Cardiac septum (tissue), 1 donor: ENCODE measurements at regions not wholly inside any gene's neighbourhood (a gene's known extent, or its start where the extent isn't known, plus 50 kb on each side); places are given as distances from the start of the nearest gene placed in this dataset.

Source experiments
- DNase-seq: peaks from one replicate; pipeline ENCODE4 v3.0.0-alpha.2; 2020; ENCODE audit warnings: low spot score
- intact Hi-C: fragments of 100-400 bp; cut with DNase I; formaldehyde crosslinking; loops from one replicate; pipeline ENCODE4 v1.14.0; 2022
- donor health status: DM: no; HTN: no; CAD: no.

- intact Hi-C loops = loop anchor here (2.0 kb wide), 1 partner anchor 95 kb away; no protein-coding TSS in a partner anchor
- DNase-seq = no peak
Observed at GRCh38 chr3:150253622-150254021, 154.5 kb upstream of the TSC22D2 start.

- no peak for DNase-seq
- intact Hi-C loops = no loop called here
Observed at GRCh38 chr3:150252462-150252861, 155.6 kb upstream of the TSC22D2 start.

GRCh38 chr3:150251187-150252062, 156.7 kb upstream of the TSC22D2 start:
- DNase-seq = no peak
- intact Hi-C loops = no loop called here

GRCh38 chr3:150249779-150250470, 158.2 kb upstream of the TSC22D2 start:
- DNase-seq = no peak
- intact Hi-C loops = no loop called here

GRCh38 chr3:150248888-150249681, 159.0 kb upstream of the TSC22D2 start:
- no peak for DNase-seq
- intact Hi-C loops = no loop called here

GRCh38 chr3:150248116-150248887, 159.8 kb upstream of the TSC22D2 start:
- intact Hi-C loops = no loop called here
- no peak for DNase-seq

- DNase-seq = no peak
- intact Hi-C loops = no loop called here
Observed at GRCh38 chr3:150247441-150247840, 160.7 kb upstream of the TSC22D2 start.

- intact Hi-C loops = no loop called here
- no peak for DNase-seq
Observed at GRCh38 chr3:150243466-150243865, 164.6 kb upstream of the TSC22D2 start.

GRCh38 chr3:150242220-150242936, 165.7 kb upstream of the TSC22D2 start:
- no peak for DNase-seq
- intact Hi-C loops = no loop called here

GRCh38 chr3:150240891-150241290, 167.2 kb upstream of the TSC22D2 start:
- intact Hi-C loops = no loop called here
- DNase-seq = no peak

GRCh38 chr3:150239766-150240165, 168.3 kb upstream of the TSC22D2 start:
- no peak for DNase-seq
- intact Hi-C loops = no loop called here

- intact Hi-C loops = no loop called here
- DNase-seq = no peak
Observed at GRCh38 chr3:150238995-150239619, 169.0 kb upstream of the TSC22D2 start.

GRCh38 chr3:150238048-150238802, 169.9 kb upstream of the TSC22D2 start:
- DNase-seq = no peak
- intact Hi-C loops = no loop called here

- intact Hi-C loops = no loop called here
- no peak for DNase-seq
Observed at GRCh38 chr3:150237490-150237889, 170.6 kb upstream of the TSC22D2 start.

GRCh38 chr3:150236316-150237082, 171.6 kb upstream of the TSC22D2 start:
- DNase-seq = no peak
- intact Hi-C loops = no loop called here

GRCh38 chr3:150235799-150236198, 172.3 kb upstream of the TSC22D2 start:
- intact Hi-C loops = no loop called here

GRCh38 chr3:150232992-150233451, 175.1 kb upstream of the TSC22D2 start:
- intact Hi-C loops = loop anchor here (1.0 to 2.0 kb wide), 4 partner anchors 22 to 176 kb away; partner anchors contain the start of gene TSC22D2
- peak; percentile 90 for DNase-seq

More at GRCh38 chr3:150235799-150236198, 172.3 kb upstream of the TSC22D2 start:
- no peak for DNase-seq
